HEK293 (cell line): ENCODE measurements at regions not wholly inside any gene's neighbourhood (a gene's known extent, or its start where the extent isn't known, plus 50 kb on each side); places are given as distances from the start of the nearest gene placed in this dataset.

ENCODE experiments used
- CTCF ChIA-PET: fragments of 350-600 bp; formaldehyde crosslinking; extraction: SDS; loops from one replicate; lab custom pipeline; 2021; ENCODE audit warnings: antibody characterized with exemption; lab: Yijun Ruan, JAX
- POLR2A ChIA-PET: fragments of 300-600 bp; formaldehyde crosslinking; extraction: SDS; loops from one replicate; lab custom pipeline; 2020; ENCODE audit warnings: antibody characterized with exemption, inconsistent platforms; lab: Yijun Ruan, JAX
- H3K27ac ChIP-seq: fragments of 200-500 bp; sonication (Bioruptor generic); 2 replicates; pipeline ENCODE4 v1.5.1; 2014; ENCODE audit warnings: low read depth, low read length, control low read depth, inconsistent platforms; ENCODE audit errors: extremely low read depth
- H3K36me3 ChIP-seq, 2 experiments: fragments of 200-500 bp in 1 of 2; sonication (Bioruptor generic) in 1 of 2; 1 replicate in 1 of 2; 2 replicates in 1 of 2; pipeline ENCODE4 v1.5.1; 2014 to 2017; ENCODE audit warnings: inconsistent platforms in 2 of 2, low read length in 2 of 2; ENCODE audit not compliant: control insufficient read depth in 2 of 2, insufficient read depth in 1 of 2
- H3K4me1 ChIP-seq: fragments of 200-500 bp; sonication (Bioruptor generic); 2 replicates; pipeline ENCODE4 v1.5.1; 2014; ENCODE audit warnings: mild to moderate bottlenecking, low read length, inconsistent platforms; ENCODE audit not compliant: control insufficient read depth, insufficient read depth
- H3K4me3 ChIP-seq: 2 replicates; pipeline ENCODE4 v1.5.1; 2011; ENCODE audit warnings: low read depth, mild to moderate bottlenecking, control low read depth, low read length, moderate library complexity
- H3K9me3 ChIP-seq: fragments of 200-500 bp; sonication (Bioruptor generic); 2 replicates; pipeline ENCODE4 v1.5.1; 2014; ENCODE audit warnings: low read depth, low read length, inconsistent platforms; ENCODE audit not compliant: control insufficient read depth, insufficient read depth
- MZF1 ChIP-seq: fragments of 450-650 bp; formaldehyde crosslinking; IDR thresholded peaks from 2 replicates; pipeline ENCODE4 v1.5.1; 2017; ENCODE audit warnings: missing biosample characterization, missing genetic modification characterization, borderline replicate concordance
- SCRT2 ChIP-seq: fragments of 450-650 bp; formaldehyde crosslinking; IDR thresholded peaks from 2 replicates; pipeline ENCODE4 v1.5.1; 2016; ENCODE audit warnings: missing biosample characterization, missing genetic modification characterization
- ZEB2 ChIP-seq: fragments of 450-650 bp; formaldehyde crosslinking; IDR thresholded peaks from 2 replicates; pipeline ENCODE4 v1.5.1; 2016; ENCODE audit warnings: missing biosample characterization, missing genetic modification characterization
- ZFHX2 ChIP-seq: fragments of 450-650 bp; formaldehyde crosslinking; conservative IDR thresholded peaks from 2 replicates; pipeline ENCODE4 v1.5.1; 2016; ENCODE audit warnings: missing biosample characterization, missing genetic modification characterization
- ZFP3 ChIP-seq: fragments of 450-650 bp; formaldehyde crosslinking; IDR thresholded peaks from 2 replicates; pipeline ENCODE4 v1.5.1; 2016; ENCODE audit warnings: low read depth, missing biosample characterization, missing genetic modification characterization
- ZNF354C ChIP-seq: fragments of 450-650 bp; formaldehyde crosslinking; IDR thresholded peaks from 2 replicates; pipeline ENCODE4 v1.5.1; 2016; ENCODE audit warnings: missing biosample characterization, missing genetic modification characterization, low read depth, borderline replicate concordance
- ZNF416 ChIP-seq: fragments of 450-650 bp; formaldehyde crosslinking; IDR thresholded peaks from 2 replicates; pipeline ENCODE4 v1.5.1; 2016; ENCODE audit warnings: missing biosample characterization, missing genetic modification characterization
- ZNF423 ChIP-seq: fragments of 450-650 bp; formaldehyde crosslinking; IDR thresholded peaks from 2 replicates; pipeline ENCODE4 v1.5.1; 2016; ENCODE audit warnings: missing biosample characterization, missing genetic modification characterization
- ZNF555 ChIP-seq: fragments of 450-650 bp; formaldehyde crosslinking; conservative IDR thresholded peaks from 2 replicates; pipeline ENCODE4 v1.5.1; 2017; ENCODE audit warnings: missing biosample characterization, mild to moderate bottlenecking, missing genetic modification characterization, inconsistent platforms
- ZNF629 ChIP-seq: fragments of 450-650 bp; formaldehyde crosslinking; IDR thresholded peaks from 2 replicates; pipeline ENCODE4 v1.5.1; 2017; ENCODE audit warnings: missing biosample characterization, missing genetic modification characterization
- ZNF654 ChIP-seq: fragments of 450-650 bp; formaldehyde crosslinking; IDR thresholded peaks from 2 replicates; pipeline ENCODE4 v1.5.1; 2016; ENCODE audit warnings: low read depth, missing biosample characterization, missing genetic modification characterization
- ZNF660 ChIP-seq: fragments of 450-650 bp; IDR thresholded peaks from 2 replicates; pipeline ENCODE4 v1.5.1; 2018; ENCODE audit warnings: missing biosample characterization, mild to moderate bottlenecking, missing genetic modification characterization
- ZNF664 ChIP-seq: fragments of 450-650 bp; formaldehyde crosslinking; IDR thresholded peaks from 2 replicates; pipeline ENCODE4 v1.5.1; 2016; ENCODE audit warnings: missing biosample characterization, missing genetic modification characterization
- TF ChIP-seq, protein P1 (sequence below): fragments of 450-650 bp; IDR thresholded peaks from 2 replicates; pipeline ENCODE4 v1.5.1; 2018; ENCODE audit warnings: missing biosample characterization, mild to moderate bottlenecking, missing genetic modification characterization
- TF ChIP-seq, protein P2 (sequence below): fragments of 450-650 bp; formaldehyde crosslinking; IDR thresholded peaks from 2 replicates; pipeline ENCODE4 v1.5.1; 2016; ENCODE audit warnings: missing biosample characterization, missing genetic modification characterization, low read depth
- TF ChIP-seq, protein P3 (sequence below): fragments of 450-650 bp; formaldehyde crosslinking; IDR thresholded peaks from 2 replicates; pipeline ENCODE4 v1.5.1; 2017; ENCODE audit warnings: missing biosample characterization, missing genetic modification characterization
- TF ChIP-seq, protein P4 (sequence below): fragments of 450-650 bp; formaldehyde crosslinking; IDR thresholded peaks from 2 replicates; pipeline ENCODE4 v1.5.1; 2016; ENCODE audit warnings: missing biosample characterization, missing genetic modification characterization
- TF ChIP-seq, protein P5 (sequence below): fragments of 450-650 bp; formaldehyde crosslinking; IDR thresholded peaks from 2 replicates; pipeline ENCODE4; 2016; ENCODE audit warnings: missing biosample characterization, missing genetic modification characterization
- TF ChIP-seq, protein P6 (sequence below): fragments of 450-650 bp; formaldehyde crosslinking; IDR thresholded peaks from 2 replicates; pipeline ENCODE4 v1.5.1; 2017; ENCODE audit warnings: missing biosample characterization, missing genetic modification characterization
- TF ChIP-seq, protein P7 (sequence below): fragments of 450-650 bp; formaldehyde crosslinking; IDR thresholded peaks from 2 replicates; pipeline ENCODE4 v1.5.1; 2016; ENCODE audit warnings: missing biosample characterization, missing genetic modification characterization

DNA sequence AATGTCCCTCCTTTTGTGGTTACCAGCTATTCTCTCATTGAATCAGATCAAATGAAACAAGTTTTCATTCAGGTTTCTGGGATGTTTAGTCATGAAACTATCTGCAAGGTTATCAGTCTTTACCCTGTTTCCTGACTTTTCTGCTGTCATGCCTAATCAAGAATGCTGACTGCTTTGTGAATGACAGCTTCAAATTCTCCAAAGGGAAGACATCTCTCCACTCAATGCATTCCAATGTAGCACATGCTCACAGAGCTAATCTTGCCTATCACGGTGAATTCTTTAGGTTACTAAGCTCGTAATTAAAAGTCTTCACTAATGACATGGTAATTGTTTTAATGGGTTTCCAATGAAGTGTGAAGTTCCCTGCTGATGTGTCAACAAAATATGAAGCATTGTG, 1068.5 kb downstream of the PCDH7 start (continued):
- TF ChIP-seq, protein P1, sequence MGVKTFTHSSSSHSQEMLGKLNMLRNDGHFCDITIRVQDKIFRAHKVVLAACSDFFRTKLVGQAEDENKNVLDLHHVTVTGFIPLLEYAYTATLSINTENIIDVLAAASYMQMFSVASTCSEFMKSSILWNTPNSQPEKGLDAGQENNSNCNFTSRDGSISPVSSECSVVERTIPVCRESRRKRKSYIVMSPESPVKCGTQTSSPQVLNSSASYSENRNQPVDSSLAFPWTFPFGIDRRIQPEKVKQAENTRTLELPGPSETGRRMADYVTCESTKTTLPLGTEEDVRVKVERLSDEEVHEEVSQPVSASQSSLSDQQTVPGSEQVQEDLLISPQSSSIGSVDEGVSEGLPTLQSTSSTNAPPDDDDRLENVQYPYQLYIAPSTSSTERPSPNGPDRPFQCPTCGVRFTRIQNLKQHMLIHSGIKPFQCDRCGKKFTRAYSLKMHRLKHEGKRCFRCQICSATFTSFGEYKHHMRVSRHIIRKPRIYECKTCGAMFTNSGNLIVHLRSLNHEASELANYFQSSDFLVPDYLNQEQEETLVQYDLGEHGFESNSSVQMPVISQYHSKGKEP (tag by site-specific recombination) = no peak
- TF ChIP-seq, protein P2, sequence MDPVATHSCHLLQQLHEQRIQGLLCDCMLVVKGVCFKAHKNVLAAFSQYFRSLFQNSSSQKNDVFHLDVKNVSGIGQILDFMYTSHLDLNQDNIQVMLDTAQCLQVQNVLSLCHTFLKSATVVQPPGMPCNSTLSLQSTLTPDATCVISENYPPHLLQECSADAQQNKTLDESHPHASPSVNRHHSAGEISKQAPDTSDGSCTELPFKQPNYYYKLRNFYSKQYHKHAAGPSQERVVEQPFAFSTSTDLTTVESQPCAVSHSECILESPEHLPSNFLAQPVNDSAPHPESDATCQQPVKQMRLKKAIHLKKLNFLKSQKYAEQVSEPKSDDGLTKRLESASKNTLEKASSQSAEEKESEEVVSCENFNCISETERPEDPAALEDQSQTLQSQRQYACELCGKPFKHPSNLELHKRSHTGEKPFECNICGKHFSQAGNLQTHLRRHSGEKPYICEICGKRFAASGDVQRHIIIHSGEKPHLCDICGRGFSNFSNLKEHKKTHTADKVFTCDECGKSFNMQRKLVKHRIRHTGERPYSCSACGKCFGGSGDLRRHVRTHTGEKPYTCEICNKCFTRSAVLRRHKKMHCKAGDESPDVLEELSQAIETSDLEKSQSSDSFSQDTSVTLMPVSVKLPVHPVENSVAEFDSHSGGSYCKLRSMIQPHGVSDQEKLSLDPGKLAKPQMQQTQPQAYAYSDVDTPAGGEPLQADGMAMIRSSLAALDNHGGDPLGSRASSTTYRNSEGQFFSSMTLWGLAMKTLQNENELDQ (tag by site-specific recombination) = no peak
- TF ChIP-seq, all 188 proteins: peak for 0

DNA sequence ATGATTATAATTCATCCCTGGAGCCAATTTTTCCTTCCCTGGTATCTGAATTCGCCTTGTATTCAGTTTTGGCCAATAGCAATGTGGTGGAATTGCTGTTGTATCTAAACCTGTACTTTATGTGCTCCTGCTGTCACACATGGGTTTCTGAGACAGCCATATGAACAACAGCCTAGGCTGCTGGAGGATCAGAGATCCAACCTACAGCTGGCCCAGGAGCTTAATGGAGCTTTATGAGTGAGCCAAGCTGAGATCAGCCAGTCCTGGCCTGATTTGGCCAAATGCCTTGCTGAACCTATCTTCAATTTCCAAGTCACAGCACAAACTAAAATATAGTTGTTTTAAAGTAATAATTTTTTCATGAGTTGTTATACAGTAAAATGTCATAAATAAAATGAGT, 1071.5 kb downstream of the PCDH7 start:
- Histone ChIP-seq H3K36me3 (no peaks in the 10 kb centered on the region), H3K4me3 (no peak overlapping the region), H3K27ac (no peak overlapping the region), H3K9me3 (no peaks in the 10 kb centered on the region), H3K4me1 (no peaks in the 10 kb centered on the region)
- TF ChIP-seq ZFP3 (no peak), ZNF654 (tag by site-specific recombination) (no peak), ZNF660 (tag by site-specific recombination) (no peak), ZNF664 (tag by site-specific recombination) (no peak)
- TF ChIP-seq, protein P3, sequence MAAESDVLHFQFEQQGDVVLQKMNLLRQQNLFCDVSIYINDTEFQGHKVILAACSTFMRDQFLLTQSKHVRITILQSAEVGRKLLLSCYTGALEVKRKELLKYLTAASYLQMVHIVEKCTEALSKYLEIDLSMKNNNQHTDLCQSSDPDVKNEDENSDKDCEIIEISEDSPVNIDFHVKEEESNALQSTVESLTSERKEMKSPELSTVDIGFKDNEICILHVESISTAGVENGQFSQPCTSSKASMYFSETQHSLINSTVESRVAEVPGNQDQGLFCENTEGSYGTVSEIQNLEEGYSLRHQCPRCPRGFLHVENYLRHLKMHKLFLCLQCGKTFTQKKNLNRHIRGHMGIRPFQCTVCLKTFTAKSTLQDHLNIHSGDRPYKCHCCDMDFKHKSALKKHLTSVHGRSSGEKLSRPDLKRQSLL = no peak
- TF ChIP-seq, protein P4, sequence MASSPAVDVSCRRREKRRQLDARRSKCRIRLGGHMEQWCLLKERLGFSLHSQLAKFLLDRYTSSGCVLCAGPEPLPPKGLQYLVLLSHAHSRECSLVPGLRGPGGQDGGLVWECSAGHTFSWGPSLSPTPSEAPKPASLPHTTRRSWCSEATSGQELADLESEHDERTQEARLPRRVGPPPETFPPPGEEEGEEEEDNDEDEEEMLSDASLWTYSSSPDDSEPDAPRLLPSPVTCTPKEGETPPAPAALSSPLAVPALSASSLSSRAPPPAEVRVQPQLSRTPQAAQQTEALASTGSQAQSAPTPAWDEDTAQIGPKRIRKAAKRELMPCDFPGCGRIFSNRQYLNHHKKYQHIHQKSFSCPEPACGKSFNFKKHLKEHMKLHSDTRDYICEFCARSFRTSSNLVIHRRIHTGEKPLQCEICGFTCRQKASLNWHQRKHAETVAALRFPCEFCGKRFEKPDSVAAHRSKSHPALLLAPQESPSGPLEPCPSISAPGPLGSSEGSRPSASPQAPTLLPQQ = no peak
- CTCF ChIA-PET = no interaction called here
- POLR2A ChIA-PET = no interaction called here

DNA sequence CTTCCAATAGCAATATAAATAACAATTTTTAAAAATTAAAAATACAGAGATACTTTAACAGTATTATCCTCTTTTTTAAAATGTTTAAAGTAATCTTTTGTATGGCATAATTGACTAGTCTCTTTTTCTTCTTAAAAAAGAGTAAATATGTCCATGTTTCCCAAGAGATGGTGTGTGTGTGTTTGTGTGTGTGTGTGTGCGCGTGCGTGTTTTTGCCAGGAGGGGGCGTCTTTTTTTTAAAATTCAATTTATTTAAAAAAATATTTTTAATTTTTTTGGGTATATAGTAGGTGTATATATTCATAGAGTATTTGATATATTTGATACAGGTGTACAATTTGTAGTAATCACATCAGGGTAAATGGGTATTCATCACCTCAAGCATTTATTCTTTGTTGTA, 1073.7 kb downstream of the PCDH7 start:
- no peak overlapping the region for H3K27ac ChIP-seq
- TF ChIP-seq ZNF354C (tag by site-specific recombination) = no peak
- TF ChIP-seq, protein P1 (tag by site-specific recombination) = no peak
- TF ChIP-seq, protein P5, sequence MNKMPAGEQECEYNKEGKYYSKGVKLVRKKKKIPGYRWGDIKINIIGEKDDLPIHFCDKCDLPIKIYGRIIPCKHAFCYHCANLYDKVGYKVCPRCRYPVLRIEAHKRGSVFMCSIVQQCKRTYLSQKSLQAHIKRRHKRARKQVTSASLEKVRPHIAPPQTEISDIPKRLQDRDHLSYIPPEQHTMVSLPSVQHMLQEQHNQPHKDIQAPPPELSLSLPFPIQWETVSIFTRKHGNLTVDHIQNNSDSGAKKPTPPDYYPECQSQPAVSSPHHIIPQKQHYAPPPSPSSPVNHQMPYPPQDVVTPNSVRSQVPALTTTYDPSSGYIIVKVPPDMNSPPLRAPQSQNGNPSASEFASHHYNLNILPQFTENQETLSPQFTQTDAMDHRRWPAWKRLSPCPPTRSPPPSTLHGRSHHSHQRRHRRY (tag by site-specific recombination) = no peak
- no peak for TF ChIP-seq ZNF416
- no peak for TF ChIP-seq MZF1
- TF ChIP-seq, protein P6, sequence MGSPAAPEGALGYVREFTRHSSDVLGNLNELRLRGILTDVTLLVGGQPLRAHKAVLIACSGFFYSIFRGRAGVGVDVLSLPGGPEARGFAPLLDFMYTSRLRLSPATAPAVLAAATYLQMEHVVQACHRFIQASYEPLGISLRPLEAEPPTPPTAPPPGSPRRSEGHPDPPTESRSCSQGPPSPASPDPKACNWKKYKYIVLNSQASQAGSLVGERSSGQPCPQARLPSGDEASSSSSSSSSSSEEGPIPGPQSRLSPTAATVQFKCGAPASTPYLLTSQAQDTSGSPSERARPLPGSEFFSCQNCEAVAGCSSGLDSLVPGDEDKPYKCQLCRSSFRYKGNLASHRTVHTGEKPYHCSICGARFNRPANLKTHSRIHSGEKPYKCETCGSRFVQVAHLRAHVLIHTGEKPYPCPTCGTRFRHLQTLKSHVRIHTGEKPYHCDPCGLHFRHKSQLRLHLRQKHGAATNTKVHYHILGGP = no peak
- no peak for TF ChIP-seq ZNF423 (tag by site-specific recombination)
- TF ChIP-seq ZEB2 (tag by site-specific recombination) = no peak
- no peak for TF ChIP-seq ZFHX2 (tag by site-specific recombination)
- no peak for TF ChIP-seq ZNF629 (tag by site-specific recombination)
- no peak for TF ChIP-seq SCRT2 (tag by site-specific recombination)
- TF ChIP-seq ZNF555 (tag by site-specific recombination) = no peak
- TF ChIP-seq, protein P7, sequence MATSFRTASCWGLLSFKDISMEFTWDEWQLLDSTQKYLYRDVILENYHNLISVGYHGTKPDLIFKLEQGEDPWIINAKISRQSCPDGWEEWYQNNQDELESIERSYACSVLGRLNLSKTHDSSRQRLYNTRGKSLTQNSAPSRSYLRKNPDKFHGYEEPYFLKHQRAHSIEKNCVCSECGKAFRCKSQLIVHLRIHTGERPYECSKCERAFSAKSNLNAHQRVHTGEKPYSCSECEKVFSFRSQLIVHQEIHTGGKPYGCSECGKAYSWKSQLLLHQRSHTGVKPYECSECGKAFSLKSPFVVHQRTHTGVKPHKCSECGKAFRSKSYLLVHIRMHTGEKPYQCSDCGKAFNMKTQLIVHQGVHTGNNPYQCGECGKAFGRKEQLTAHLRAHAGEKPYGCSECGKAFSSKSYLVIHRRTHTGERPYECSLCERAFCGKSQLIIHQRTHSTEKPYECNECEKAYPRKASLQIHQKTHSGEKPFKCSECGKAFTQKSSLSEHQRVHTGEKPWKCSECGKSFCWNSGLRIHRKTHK (tag by site-specific recombination) = no peak
- TF ChIP-seq, all 188 proteins: peak for 0
- ChIA-PET POLR2A (no interaction called here), CTCF (no interaction called here)
- Histone ChIP-seq H3K9me3 (no peaks in the 10 kb centered on the region), H3K4me3 (no peak overlapping the region), H3K36me3 (no peaks in the 10 kb centered on the region), H3K4me1 (no peaks in the 10 kb centered on the region)
